Adrenal gland (tissue), 9 donors: ENCODE measurements at regions not wholly inside any gene's neighbourhood (a gene's known extent, or its start where the extent isn't known, plus 50 kb on each side); places are given as distances from the start of the nearest gene placed in this dataset.

ENCODE experiments used
- DNase-seq, 7 donors: peaks; one replicate each; pipeline ENCODE4 v3.0.0-alpha.2; 2019 to 2020
- H3K27ac ChIP-seq, 5 donors: fragments of 200-600 bp; sonication (generic) in 4 of 5; 1 replicate in 3 of 5; 2 replicates in 2 of 5; pipeline versions ENCODE4 v1.5.1 to v1.8.0; 2016 to 2020; ENCODE audit warnings: mild to moderate bottlenecking in 1 of 5
- H3K27me3 ChIP-seq: fragments of 200-600 bp; 2 replicates; pipeline ENCODE4 v1.8.0; 2021
- H3K36me3 ChIP-seq, 2 donors: fragments of 200-600 bp; replicated peaks in 1 of 2; 1 replicate in 1 of 2; 2 replicates in 1 of 2; pipeline versions ENCODE4 v1.5.1 to v1.8.0; 2018 to 2022
- H3K4me1 ChIP-seq, 2 donors: fragments of 200-600 bp; replicated peaks in 1 of 2; 1 replicate in 1 of 2; 2 replicates in 1 of 2; pipeline versions ENCODE4 v1.5.1 to v1.8.0; 2018 to 2021
- H3K4me3 ChIP-seq, 4 donors: fragments of 200-600 bp; sonication (generic) in 3 of 4; one replicate each; pipeline ENCODE4 v1.5.1; 2016 to 2018
- H3K9me3 ChIP-seq, 3 donors: fragments of 200-600 bp; sonication (generic) in 1 of 3; replicated peaks in 1 of 3; 1 replicate in 2 of 3; 2 replicates in 1 of 3; pipeline versions ENCODE4 v1.5.1 to v1.8.0; 2016 to 2021
- POLR2A ChIP-seq, 2 donors: fragments of 450-650 bp; IDR thresholded peaks; one replicate each; pipeline ENCODE4 v1.6.1; 2017; ENCODE audit warnings: antibody characterized with exemption in 2 of 2, mild to moderate bottlenecking in 2 of 2, moderate library complexity in 1 of 2
- WGBS, 4 donors: extraction: QIAGEN DNeasy Blood & Tissue Kit in 2 of 4; methylation state at CpG; one replicate each; pipeline versions ENCODE4 v1.1.5 to v1.1.7; 2013 to 2017; 5-methylcytosine and 5-hydroxymethylcytosine counted together
- intact Hi-C, 2 donors: fragments of 100-400 bp; cut with DNase I; formaldehyde crosslinking; loops; one replicate each; pipeline versions ENCODE4 v1.14.1 to v1.15.0; 2022 to 2023
- TF ChIP-seq, protein P1 (sequence below), 6 experiments: fragments of 450-650 bp in 4 of 6; fragments of 200-600 bp in 2 of 6; sonication (generic) in 1 of 6; IDR thresholded peaks; 1 replicate in 5 of 6; 2 replicates in 1 of 6; pipeline versions ENCODE4 v1.5.1 to v1.8.0; 2016 to 2021; ENCODE audit warnings: antibody characterized with exemption in 6 of 6, mild to moderate bottlenecking in 2 of 6, moderate library complexity in 1 of 6
- donor health status: healthy with polysubstance abuse.
- donor health status: Bipolar disorder and iron deficiency.
- donor health status: DM: yes; HTN: yes; CAD: no.
- donor health status: DM: no; HTN: no; CAD: no.
- donor health status: DM: no; HTN: no; CAD: no.

DNA sequence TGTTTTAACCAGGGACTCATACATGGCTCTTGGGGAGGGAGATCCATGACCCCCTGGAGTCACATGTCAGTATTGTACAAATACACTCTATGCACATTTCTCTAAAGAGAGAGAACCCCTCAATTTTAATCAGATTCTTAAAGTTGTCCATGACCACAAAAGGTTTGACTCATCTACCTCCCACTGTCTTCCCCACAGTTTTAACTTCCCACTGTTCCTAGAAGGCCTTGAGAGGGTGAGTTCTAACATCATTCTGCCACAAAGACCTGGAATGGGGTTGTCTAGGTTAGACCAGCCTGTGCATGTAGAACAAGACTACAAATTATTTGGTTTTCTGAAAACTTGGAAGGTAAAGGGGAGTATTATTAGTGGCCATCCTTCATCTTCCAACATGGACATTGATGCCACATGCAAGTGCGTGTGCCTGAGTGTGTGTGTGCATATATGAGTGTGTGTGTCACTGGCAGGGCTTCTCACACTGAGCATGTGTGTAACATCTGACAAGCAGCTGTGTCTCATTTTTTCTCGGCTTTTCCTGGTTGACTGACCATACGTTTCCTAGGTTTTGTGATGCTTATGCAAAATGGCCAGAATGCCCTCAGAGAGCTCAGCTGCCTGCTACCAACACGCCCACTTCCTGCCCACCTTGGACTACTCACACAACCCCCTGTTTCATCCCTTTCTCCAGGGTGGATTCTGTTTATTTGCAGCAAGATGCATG, 94.6 kb upstream of the LGALSL start:
- peak overlapping the region in 3 of 5 donors; percentile 40 to 82 (median 66) for H3K27ac ChIP-seq

DNA sequence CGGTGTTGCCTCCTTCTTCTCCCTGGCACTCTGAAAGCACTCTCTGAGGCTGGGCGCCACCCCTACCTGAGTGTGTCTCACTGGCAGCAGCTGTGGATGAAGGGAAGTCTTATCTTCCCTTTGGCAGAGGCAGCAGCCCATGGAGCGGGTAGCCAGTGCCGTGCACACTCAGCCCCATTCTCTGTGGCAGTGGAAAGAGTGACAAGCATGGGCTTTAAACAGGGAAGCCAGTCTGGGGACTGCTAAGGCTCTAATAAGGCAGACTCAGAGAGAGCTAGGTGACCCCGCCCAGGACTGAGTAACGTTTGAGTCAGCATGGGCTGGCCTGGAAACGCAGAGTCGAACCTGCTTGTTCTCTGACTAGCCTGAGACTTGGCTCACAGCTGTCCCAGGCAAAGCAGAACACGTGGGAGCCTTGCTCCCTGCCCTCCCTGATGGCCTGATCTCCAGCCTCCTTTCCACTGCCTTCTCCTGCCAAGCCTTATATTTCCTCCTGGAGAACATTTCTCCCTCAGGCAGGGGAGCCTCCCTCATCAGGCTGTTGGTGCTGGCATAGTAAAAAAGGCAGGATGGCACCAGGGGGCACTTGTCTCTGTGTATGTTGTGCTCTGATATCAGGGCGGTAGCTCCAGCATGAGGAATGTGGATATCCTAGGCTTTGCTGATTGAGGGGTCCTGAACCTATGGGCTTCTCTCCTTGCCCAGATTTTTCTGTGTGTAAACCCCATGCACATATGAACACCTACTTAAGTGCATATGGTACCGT, 93.9 kb upstream of the LGALSL start:
- DNase-seq = peak; percentile 84 to 96 (median 95)
- H3K9me3 ChIP-seq = no peaks in the 10 kb centered on the region
- peak overlapping the region in 3 of 5 donors; percentile 40 to 82 (median 66) for H3K27ac ChIP-seq
- TF ChIP-seq POLR2A (IDR thresholded peaks at IDR 0.05) = peak in 1 of 2 donors; percentile 80
- TF ChIP-seq, protein P1, sequence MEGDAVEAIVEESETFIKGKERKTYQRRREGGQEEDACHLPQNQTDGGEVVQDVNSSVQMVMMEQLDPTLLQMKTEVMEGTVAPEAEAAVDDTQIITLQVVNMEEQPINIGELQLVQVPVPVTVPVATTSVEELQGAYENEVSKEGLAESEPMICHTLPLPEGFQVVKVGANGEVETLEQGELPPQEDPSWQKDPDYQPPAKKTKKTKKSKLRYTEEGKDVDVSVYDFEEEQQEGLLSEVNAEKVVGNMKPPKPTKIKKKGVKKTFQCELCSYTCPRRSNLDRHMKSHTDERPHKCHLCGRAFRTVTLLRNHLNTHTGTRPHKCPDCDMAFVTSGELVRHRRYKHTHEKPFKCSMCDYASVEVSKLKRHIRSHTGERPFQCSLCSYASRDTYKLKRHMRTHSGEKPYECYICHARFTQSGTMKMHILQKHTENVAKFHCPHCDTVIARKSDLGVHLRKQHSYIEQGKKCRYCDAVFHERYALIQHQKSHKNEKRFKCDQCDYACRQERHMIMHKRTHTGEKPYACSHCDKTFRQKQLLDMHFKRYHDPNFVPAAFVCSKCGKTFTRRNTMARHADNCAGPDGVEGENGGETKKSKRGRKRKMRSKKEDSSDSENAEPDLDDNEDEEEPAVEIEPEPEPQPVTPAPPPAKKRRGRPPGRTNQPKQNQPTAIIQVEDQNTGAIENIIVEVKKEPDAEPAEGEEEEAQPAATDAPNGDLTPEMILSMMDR (IDR thresholded peaks at IDR 0.05) = peak in 1 of 6 experiments; percentile 16
- H3K4me3 ChIP-seq = no peak overlapping the region
- H3K36me3 ChIP-seq = no peaks in the 10 kb centered on the region
- intact Hi-C loops = no loop called here
- peaks cover 0 to 10% of the 10 kb centered on the region in 2 donors for H3K4me1 ChIP-seq
- H3K27me3 ChIP-seq = no peaks in the 10 kb centered on the region
- 42 to 60% (median 49%) methylated on average over 8 to 11 of the region's 11 CpGs for WGBS, 4 donors

More for the DNA sequence above, 94.6 kb upstream of the LGALSL start:
- no peak overlapping the region for H3K4me3 ChIP-seq
- peaks cover 0 to 10% of the 10 kb centered on the region in 2 donors for H3K4me1 ChIP-seq
- peak in 1 of 7 donors; percentile 25 for DNase-seq
- no peaks in the 10 kb centered on the region for H3K27me3 ChIP-seq
- TF ChIP-seq POLR2A (IDR thresholded peaks at IDR 0.05) = no peak
- TF ChIP-seq, protein P1 (IDR thresholded peaks at IDR 0.05) = no peak
- no peaks in the 10 kb centered on the region for H3K9me3 ChIP-seq
- no peaks in the 10 kb centered on the region for H3K36me3 ChIP-seq
- WGBS, 4 donors = 58 to 71% (median 62%) methylated on average over 4 of the region's 4 CpGs
- intact Hi-C loops = no loop called here

DNA sequence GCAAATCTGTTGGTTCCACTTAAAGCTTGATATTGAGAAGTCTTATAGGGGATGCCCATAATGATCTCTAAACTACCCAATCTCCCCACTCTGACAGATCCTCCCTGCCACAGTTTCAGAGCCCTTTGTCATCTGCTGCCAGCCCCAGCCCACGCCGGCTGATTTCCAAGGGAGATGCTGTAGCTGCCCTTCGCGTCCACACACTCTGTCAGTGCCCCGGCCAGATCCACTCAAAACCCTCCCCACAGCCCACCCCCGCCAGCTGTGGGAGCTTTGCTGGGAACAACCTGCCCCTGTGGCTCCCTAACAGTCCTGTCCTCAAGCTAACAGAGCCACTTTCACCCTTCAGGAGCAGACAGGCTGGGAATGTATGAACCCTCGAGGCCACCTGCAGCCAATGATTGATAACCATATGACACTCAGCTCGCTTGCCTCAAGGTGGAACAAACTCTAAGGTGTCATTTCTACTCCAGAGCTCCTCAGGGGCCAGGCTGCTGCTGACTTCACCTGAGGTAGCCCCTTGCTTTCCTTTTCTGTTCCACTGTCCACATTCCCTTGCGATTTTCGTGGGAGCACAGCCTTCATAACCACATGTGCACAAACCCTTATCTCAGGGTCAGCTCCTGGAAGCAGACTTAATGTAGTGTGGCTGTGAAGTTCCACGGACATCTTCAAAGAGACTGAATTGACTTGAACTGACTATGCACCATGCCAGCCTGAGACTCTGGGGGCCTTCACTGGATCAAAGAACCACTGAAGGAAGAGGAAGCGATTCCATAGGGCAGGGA, 92.6 kb upstream of the LGALSL start:
- H3K27me3 ChIP-seq = no peaks in the 10 kb centered on the region
- TF ChIP-seq, protein P1 (IDR thresholded peaks at IDR 0.05) = no peak
- TF ChIP-seq POLR2A (IDR thresholded peaks at IDR 0.05) = no peak
- no peak overlapping the region for H3K4me3 ChIP-seq
- H3K27ac ChIP-seq = no peak overlapping the region
- peaks cover 0 to 10% of the 10 kb centered on the region in 2 donors for H3K4me1 ChIP-seq
- H3K36me3 ChIP-seq = no peaks in the 10 kb centered on the region
- intact Hi-C loops = no loop called here
- no peaks in the 10 kb centered on the region for H3K9me3 ChIP-seq
- no peak for DNase-seq
- WGBS, 4 donors = 81 to 85% (median 83%) methylated on average over 11 to 12 of the region's 12 CpGs

DNA sequence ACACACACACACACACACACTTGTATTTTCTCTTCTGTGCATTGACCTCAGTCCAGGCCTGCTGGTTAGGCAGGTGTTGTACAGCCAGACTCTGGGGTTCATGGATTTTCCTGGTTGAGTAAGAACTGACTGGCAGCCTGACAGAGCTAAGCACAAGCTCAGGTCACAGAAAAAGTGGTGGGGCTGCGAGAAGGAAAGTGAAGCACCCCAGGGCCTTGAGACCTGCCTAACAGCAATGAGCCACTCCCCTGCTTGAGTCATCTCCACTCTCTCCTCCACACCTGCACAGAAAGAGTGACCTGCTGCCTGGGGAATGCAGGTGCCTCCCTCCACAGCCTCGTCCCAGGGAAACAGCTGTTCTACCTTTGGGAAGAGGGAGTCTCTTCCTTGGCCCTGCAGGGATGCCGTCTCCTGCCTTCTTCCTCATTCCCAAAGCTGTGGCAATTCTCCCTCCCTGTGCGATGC, 91.4 kb upstream of the LGALSL start:
- DNase-seq = no peak
- peaks cover 0 to 10% of the 10 kb centered on the region in 2 donors for H3K4me1 ChIP-seq
- H3K9me3 ChIP-seq = no peaks in the 10 kb centered on the region
- no peak overlapping the region for H3K4me3 ChIP-seq
- H3K27ac ChIP-seq = no peak overlapping the region
- no peaks in the 10 kb centered on the region for H3K27me3 ChIP-seq
- H3K36me3 ChIP-seq = no peaks in the 10 kb centered on the region
- intact Hi-C loops = no loop called here
- WGBS, 4 donors = 85 to 93% (median 89%) methylated on average over 4 of the region's 4 CpGs
- TF ChIP-seq POLR2A (IDR thresholded peaks at IDR 0.05) = no peak
- TF ChIP-seq, protein P1 (IDR thresholded peaks at IDR 0.05) = no peak
